ENCODE measurements at regions not wholly inside any gene's neighbourhood (a gene's known extent, or its start where the extent isn't known, plus 50 kb on each side); places are given as distances from the start of the nearest gene placed in this dataset.

DNA sequence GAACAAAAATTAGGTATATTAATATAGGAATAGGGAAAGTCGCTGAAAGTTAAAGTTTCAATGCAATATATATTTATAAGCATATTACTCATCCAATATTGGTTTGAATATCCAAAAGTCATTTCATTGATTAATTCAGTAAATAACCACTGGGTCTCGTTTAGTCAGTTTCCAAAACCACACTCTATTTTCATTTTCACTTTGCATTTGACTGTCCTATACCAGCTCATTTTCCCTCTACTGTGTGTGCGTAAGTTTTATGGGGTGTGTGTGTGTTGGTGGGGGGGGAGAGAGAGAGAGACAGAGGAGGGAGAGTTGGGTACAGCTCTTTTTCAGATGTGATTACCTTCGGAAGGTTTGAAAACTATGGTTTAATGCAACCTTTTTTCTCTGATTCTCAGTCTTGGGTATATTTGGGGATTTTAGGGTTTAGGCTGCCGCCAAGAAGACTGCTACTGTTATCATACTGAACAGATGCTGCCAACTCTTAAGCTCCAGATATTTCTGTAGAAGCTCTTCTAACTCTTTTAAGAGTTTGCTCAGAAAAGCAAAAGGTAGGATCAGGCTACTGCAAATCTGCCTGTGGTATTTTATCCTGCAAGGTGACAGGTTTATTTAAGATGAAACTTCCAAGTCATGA, 1427.4 kb downstream of the PCDH7 start:
- no peak overlapping the region for H2AFZ ChIP-seq (replicated peaks)
- peak overlapping the region; percentile 29 for H3K27ac Mint-ChIP-seq
- H3K79me2 ChIP-seq (ENCODE audit: low read depth) = no peaks in the 10 kb centered on the region

DNA sequence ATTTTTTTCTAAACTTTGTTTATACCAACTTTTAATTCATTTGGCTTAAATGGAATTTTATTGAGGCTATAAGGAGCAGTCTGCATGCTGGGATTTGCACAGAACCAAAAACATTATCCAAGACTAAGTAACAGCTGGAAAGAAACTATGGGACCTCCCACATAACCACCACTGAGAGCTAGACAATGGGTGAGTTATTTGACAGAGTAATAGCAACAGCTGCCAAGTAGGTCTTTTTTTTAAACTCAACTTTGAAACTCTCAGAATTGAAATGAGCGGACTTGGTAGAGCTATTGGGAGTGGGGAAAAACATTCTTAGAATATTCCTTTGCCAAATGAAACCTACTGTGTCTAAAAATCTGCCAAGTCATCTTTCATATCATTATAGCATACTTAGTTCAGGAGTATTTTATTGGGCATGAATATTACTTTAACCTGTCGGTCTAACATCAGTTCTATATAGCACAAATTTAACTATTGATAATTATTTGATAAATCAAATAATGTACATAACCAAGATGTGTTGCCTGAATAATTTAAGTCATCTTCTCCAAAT, 1428.0 kb downstream of the PCDH7 start:
- Mint-ChIP-seq H3K4me1 (peaks cover 14% of the 10 kb centered on the region), H3K36me3 (no peaks in the 10 kb centered on the region), H3K27me3 (ENCODE audit: insufficient read depth, low read depth) (no peaks in the 10 kb centered on the region), H3K27ac (no peak overlapping the region), H3K4me3 (no peak overlapping the region), H3K9me3 (peaks cover 4% of the 10 kb centered on the region)
- H3F3A ChIP-seq (ENCODE audit: low read depth) = no peaks in the 10 kb centered on the region
- no peak overlapping the region for H3K4me3 ChIP-seq
- H3K9ac ChIP-seq = no peak overlapping the region
- no peaks in the 10 kb centered on the region for H3K36me3 ChIP-seq
- peak overlapping the region; percentile 59 for H3K27ac ChIP-seq
- no peaks in the 10 kb centered on the region for H3K27me3 ChIP-seq
- H3K4me1 ChIP-seq = peaks cover 9% of the 10 kb centered on the region
- H4K20me1 ChIP-seq (ENCODE audit: low read depth) = no peaks in the 10 kb centered on the region
- no peaks in the 10 kb centered on the region for H3K79me2 ChIP-seq (ENCODE audit: low read depth)
- no peaks in the 10 kb centered on the region for H3K9me3 ChIP-seq (ENCODE audit: low read depth)
- H3K4me2 ChIP-seq = peak overlapping the region; percentile 51
- no peak for TF ChIP-seq EZH2 (IDR thresholded peaks at IDR 0.05)
- TF ChIP-seq EZH2phosphoT487 (IDR thresholded peaks at IDR 0.05) = no peak
- DNase-seq (ENCODE audit: low spot score) = peak; percentile 23
- no peak overlapping the region for H2AFZ ChIP-seq (replicated peaks)

More for the DNA sequence above, 1427.4 kb downstream of the PCDH7 start:
- Histone ChIP-seq H3K9ac (no peak overlapping the region), H3K9me3 (ENCODE audit: low read depth) (no peaks in the 10 kb centered on the region), H3K4me1 (peaks cover 9% of the 10 kb centered on the region), H3K36me3 (no peaks in the 10 kb centered on the region), H3F3A (ENCODE audit: low read depth) (no peaks in the 10 kb centered on the region), H3K4me3 (no peak overlapping the region), H4K20me1 (ENCODE audit: low read depth) (no peaks in the 10 kb centered on the region), H3K27ac (peak overlapping the region; percentile 59), H3K27me3 (no peaks in the 10 kb centered on the region), H3K4me2 (peak overlapping the region; percentile 51)
- H3K9me3 Mint-ChIP-seq = peaks cover 4% of the 10 kb centered on the region
- no peak for DNase-seq (ENCODE audit: low spot score)
- no peaks in the 10 kb centered on the region for H3K36me3 Mint-ChIP-seq
- no peaks in the 10 kb centered on the region for H3K27me3 Mint-ChIP-seq (ENCODE audit: insufficient read depth, low read depth)
- no peak overlapping the region for H3K4me3 Mint-ChIP-seq
- H3K4me1 Mint-ChIP-seq = peaks cover 14% of the 10 kb centered on the region
- TF ChIP-seq, protein P1, sequence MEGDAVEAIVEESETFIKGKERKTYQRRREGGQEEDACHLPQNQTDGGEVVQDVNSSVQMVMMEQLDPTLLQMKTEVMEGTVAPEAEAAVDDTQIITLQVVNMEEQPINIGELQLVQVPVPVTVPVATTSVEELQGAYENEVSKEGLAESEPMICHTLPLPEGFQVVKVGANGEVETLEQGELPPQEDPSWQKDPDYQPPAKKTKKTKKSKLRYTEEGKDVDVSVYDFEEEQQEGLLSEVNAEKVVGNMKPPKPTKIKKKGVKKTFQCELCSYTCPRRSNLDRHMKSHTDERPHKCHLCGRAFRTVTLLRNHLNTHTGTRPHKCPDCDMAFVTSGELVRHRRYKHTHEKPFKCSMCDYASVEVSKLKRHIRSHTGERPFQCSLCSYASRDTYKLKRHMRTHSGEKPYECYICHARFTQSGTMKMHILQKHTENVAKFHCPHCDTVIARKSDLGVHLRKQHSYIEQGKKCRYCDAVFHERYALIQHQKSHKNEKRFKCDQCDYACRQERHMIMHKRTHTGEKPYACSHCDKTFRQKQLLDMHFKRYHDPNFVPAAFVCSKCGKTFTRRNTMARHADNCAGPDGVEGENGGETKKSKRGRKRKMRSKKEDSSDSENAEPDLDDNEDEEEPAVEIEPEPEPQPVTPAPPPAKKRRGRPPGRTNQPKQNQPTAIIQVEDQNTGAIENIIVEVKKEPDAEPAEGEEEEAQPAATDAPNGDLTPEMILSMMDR (IDR thresholded peaks at IDR 0.05) = no peak
- TF ChIP-seq EZH2phosphoT487 (IDR thresholded peaks at IDR 0.05) = no peak
- no peak for TF ChIP-seq EZH2 (IDR thresholded peaks at IDR 0.05)

DNA sequence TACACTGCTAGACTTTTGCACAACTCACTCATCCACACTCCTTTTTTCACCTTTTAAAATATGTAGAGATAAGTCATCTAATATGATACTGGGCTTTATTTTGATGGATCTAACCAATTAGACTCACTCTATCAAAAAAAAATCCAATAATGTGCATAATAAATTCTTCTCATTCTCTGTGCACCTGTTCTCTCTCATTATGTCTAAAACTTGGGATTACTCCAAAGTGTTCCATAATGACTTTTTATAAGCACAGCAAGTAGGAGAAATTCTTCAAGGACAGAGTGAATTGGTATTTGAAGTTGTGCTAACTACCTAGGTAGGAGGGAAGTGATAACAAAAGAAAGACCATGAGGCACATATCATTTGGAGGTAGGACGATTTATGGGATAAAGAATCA, 1438.8 kb downstream of the PCDH7 start:
- H3K9me3 Mint-ChIP-seq = no peaks in the 10 kb centered on the region
- H3K4me3 Mint-ChIP-seq = no peak overlapping the region
- no peak overlapping the region for H3K4me2 ChIP-seq
- no peaks in the 10 kb centered on the region for H3F3A ChIP-seq (ENCODE audit: low read depth)
- H3K36me3 ChIP-seq = no peaks in the 10 kb centered on the region
- no peaks in the 10 kb centered on the region for H3K79me2 ChIP-seq (ENCODE audit: low read depth)
- TF ChIP-seq EZH2phosphoT487 (IDR thresholded peaks at IDR 0.05) = no peak
- TF ChIP-seq, protein P1 (IDR thresholded peaks at IDR 0.05) = no peak
- no peak for TF ChIP-seq EZH2 (IDR thresholded peaks at IDR 0.05)
- H3K9me3 ChIP-seq (ENCODE audit: low read depth) = no peaks in the 10 kb centered on the region
- H4K20me1 ChIP-seq (ENCODE audit: low read depth) = no peaks in the 10 kb centered on the region
- no peak overlapping the region for H3K27ac Mint-ChIP-seq
- no peak overlapping the region for H2AFZ ChIP-seq (replicated peaks)
- no peaks in the 10 kb centered on the region for H3K4me1 ChIP-seq
- H3K36me3 Mint-ChIP-seq = no peaks in the 10 kb centered on the region
- no peaks in the 10 kb centered on the region for H3K4me1 Mint-ChIP-seq
- no peaks in the 10 kb centered on the region for H3K27me3 ChIP-seq
- H3K9ac ChIP-seq = no peak overlapping the region
- no peak overlapping the region for H3K27ac ChIP-seq
- H3K27me3 Mint-ChIP-seq (ENCODE audit: insufficient read depth, low read depth) = no peaks in the 10 kb centered on the region
- no peak overlapping the region for H3K4me3 ChIP-seq
- no peak for DNase-seq (ENCODE audit: low spot score)

DNA sequence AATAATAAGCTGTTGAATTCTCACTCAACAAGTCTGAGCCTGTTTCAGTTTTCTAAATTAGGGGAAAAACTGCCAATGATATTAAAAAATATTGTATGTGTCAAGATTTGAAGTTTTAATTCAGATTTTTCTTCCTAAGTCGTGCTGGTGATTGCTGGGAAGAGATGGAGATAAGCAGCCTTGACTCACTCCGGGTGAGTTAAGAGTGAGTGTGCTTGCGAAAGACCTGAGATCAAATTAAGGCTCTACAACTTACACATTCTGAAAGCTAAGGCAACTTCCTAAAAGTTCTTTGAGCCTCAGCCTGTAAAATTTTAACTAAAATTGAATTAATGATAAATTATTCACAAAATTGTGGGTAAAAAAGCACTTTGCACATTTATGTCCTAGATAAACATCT, 1441.2 kb downstream of the PCDH7 start:
- TF ChIP-seq EZH2 (IDR thresholded peaks at IDR 0.05) (no peak), EZH2phosphoT487 (IDR thresholded peaks at IDR 0.05) (no peak)
- TF ChIP-seq, protein P1 (IDR thresholded peaks at IDR 0.05) = no peak
- no peaks in the 10 kb centered on the region for H3K4me1 Mint-ChIP-seq
- H3K27ac Mint-ChIP-seq = no peak overlapping the region

More for the DNA sequence above, 1441.2 kb downstream of the PCDH7 start:
- no peak overlapping the region for H3K9ac ChIP-seq
- H3F3A ChIP-seq (ENCODE audit: low read depth) = no peaks in the 10 kb centered on the region
- H3K9me3 Mint-ChIP-seq = no peaks in the 10 kb centered on the region
- H3K4me1 ChIP-seq = no peaks in the 10 kb centered on the region
- H4K20me1 ChIP-seq (ENCODE audit: low read depth) = no peaks in the 10 kb centered on the region
- H3K27me3 Mint-ChIP-seq (ENCODE audit: insufficient read depth, low read depth) = no peaks in the 10 kb centered on the region
- no peaks in the 10 kb centered on the region for H3K36me3 ChIP-seq
- no peaks in the 10 kb centered on the region for H3K36me3 Mint-ChIP-seq
- H3K4me3 ChIP-seq = no peak overlapping the region
- no peak overlapping the region for H3K4me2 ChIP-seq
- no peaks in the 10 kb centered on the region for H3K79me2 ChIP-seq (ENCODE audit: low read depth)
- no peaks in the 10 kb centered on the region for H3K27me3 ChIP-seq
- no peak overlapping the region for H3K27ac ChIP-seq
- no peak for DNase-seq (ENCODE audit: low spot score)
- H3K9me3 ChIP-seq (ENCODE audit: low read depth) = no peaks in the 10 kb centered on the region
- H3K4me3 Mint-ChIP-seq = no peak overlapping the region
- H2AFZ ChIP-seq (replicated peaks) = peak overlapping the region; percentile 61

Measured in neural progenitor cell (in vitro differentiated cells).